IMR-90 (cell line): ENCODE measurements at regions not wholly inside any gene's neighbourhood (a gene's known extent, or its start where the extent isn't known, plus 50 kb on each side); places are given as distances from the start of the nearest gene placed in this dataset.

ENCODE experiments used
- ATAC-seq: fragments of 200-7000 bp; cut with Tn5 transposase; 2 replicates; pipeline ENCODE4 v1.9.1; 2020; ENCODE audit warnings: low read depth, mild to moderate bottlenecking, moderate library complexity
- BruUV-seq: library from RNA; stranded (reverse); fragments of 400-500 nt; replicated peaks from 2 replicates; lab custom pipeline; 2021; lab: Mats Ljungman, UMichigan
- CTCF ChIA-PET: fragments of 300-600 bp; formaldehyde crosslinking; extraction: SDS; loops from one replicate; lab custom pipeline; 2021; ENCODE audit warnings: antibody characterized with exemption; lab: Yijun Ruan, JAX
- POLR2A ChIA-PET: fragments of 300-600 bp; sonication (Branson Sonifier 250); formaldehyde crosslinking; loops from one replicate; lab custom pipeline; 2022; ENCODE audit warnings: antibody characterized with exemption; ENCODE audit not compliant: unreplicated experiment; lab: Charles Lee
- DNase-seq: peaks from one replicate; pipeline ENCODE4 v3.0.0; 2013
- H2AFZ ChIP-seq: replicated peaks from 2 replicates; pipeline ENCODE3; 2013; ENCODE audit warnings: low read length, mild to moderate bottlenecking; ENCODE audit not compliant: poor library complexity
- H2AK5ac ChIP-seq: 2 replicates; pipeline ENCODE4 v1.6.1; 2013; ENCODE audit warnings: low read depth, low read length, inconsistent platforms
- H2AK9ac ChIP-seq: replicated peaks from 2 replicates; pipeline ENCODE3; 2013; ENCODE audit warnings: mild to moderate bottlenecking, low read depth, low read length, moderate library complexity; ENCODE audit not compliant: poor library complexity
- H2BK120ac ChIP-seq: 2 replicates; pipeline ENCODE4 v1.6.1; 2013; ENCODE audit warnings: low read depth, low read length, inconsistent platforms
- H2BK15ac ChIP-seq: 3 replicates; pipeline ENCODE4 v1.6.1; 2013; ENCODE audit warnings: low read depth, low read length, inconsistent platforms
- H2BK20ac ChIP-seq: 2 replicates; pipeline ENCODE4 v1.6.1; 2013; ENCODE audit warnings: low read depth, mild to moderate bottlenecking, inconsistent platforms, low read length, moderate library complexity
- H2BK5ac ChIP-seq: 2 replicates; pipeline ENCODE4 v1.6.1; 2013; ENCODE audit warnings: mild to moderate bottlenecking, low read depth, low read length, inconsistent platforms; ENCODE audit not compliant: poor library complexity, severe bottlenecking
- H3K14ac ChIP-seq: replicated peaks from 2 replicates; pipeline ENCODE4 v1.6.1; 2013; ENCODE audit warnings: low read depth, low read length, inconsistent platforms
- H3K18ac ChIP-seq: 2 replicates; pipeline ENCODE4 v1.6.1; 2013; ENCODE audit warnings: low read depth, low read length, control low read depth
- H3K23ac ChIP-seq: 2 replicates; pipeline ENCODE4 v1.6.1; 2013; ENCODE audit warnings: low read depth, low read length, inconsistent platforms
- H3K27ac ChIP-seq: 2 replicates; pipeline ENCODE4 v1.5.1; 2013; ENCODE audit warnings: mild to moderate bottlenecking, control low read depth, low read length; ENCODE audit not compliant: insufficient read depth
- H3K27me3 ChIP-seq: 2 replicates; pipeline ENCODE4 v1.6.1; 2013; ENCODE audit warnings: low read length; ENCODE audit not compliant: control insufficient read depth, insufficient read depth
- H3K36me3 ChIP-seq: 2 replicates; pipeline ENCODE4 v1.6.1; 2013; ENCODE audit warnings: low read length, mixed read lengths; ENCODE audit not compliant: control insufficient read depth, insufficient read depth
- H3K4ac ChIP-seq: 2 replicates; pipeline ENCODE4 v1.6.1; 2013; ENCODE audit warnings: low read depth, low read length, inconsistent platforms
- H3K4me1 ChIP-seq: 2 replicates; pipeline ENCODE4 v1.6.1; 2013; ENCODE audit warnings: low read length, mixed read lengths; ENCODE audit not compliant: control insufficient read depth, insufficient read depth
- H3K4me2 ChIP-seq: 2 replicates; pipeline ENCODE4 v1.6.1; 2013; ENCODE audit warnings: low read depth, mild to moderate bottlenecking, control low read depth, low read length, moderate library complexity
- H3K4me3 ChIP-seq: 2 replicates; pipeline ENCODE4 v1.5.1; 2013; ENCODE audit warnings: low read depth, mild to moderate bottlenecking, control low read depth, low read length, moderate library complexity; ENCODE audit not compliant: insufficient read depth
- H3K56ac ChIP-seq: 2 replicates; pipeline ENCODE4 v1.6.1; 2013; ENCODE audit warnings: low read length, inconsistent platforms; ENCODE audit not compliant: insufficient read depth; ENCODE audit errors: extremely low read depth
- H3K79me1 ChIP-seq, 2 experiments: 2 replicates each; pipeline ENCODE4 v1.6.1; 2013; ENCODE audit warnings: low read length in 2 of 2, inconsistent platforms in 1 of 2, low read depth in 1 of 2
- H3K9ac ChIP-seq: 2 replicates; pipeline ENCODE4 v1.6.1; 2013; ENCODE audit warnings: low read depth, low read length, control low read depth
- H3K9me1 ChIP-seq: 2 replicates; pipeline ENCODE4 v1.6.1; 2013; ENCODE audit warnings: low read length, inconsistent platforms; ENCODE audit not compliant: insufficient read depth
- H3K9me3 ChIP-seq: 2 replicates; pipeline ENCODE4 v1.6.1; 2013; ENCODE audit warnings: low read length; ENCODE audit not compliant: control insufficient read depth, insufficient read depth
- H4K20me1 ChIP-seq: 2 replicates; pipeline ENCODE4 v1.6.1; 2013; ENCODE audit warnings: low read length, inconsistent platforms; ENCODE audit not compliant: insufficient read depth
- H4K5ac ChIP-seq: 2 replicates; pipeline ENCODE4 v1.6.1; 2013; ENCODE audit warnings: mild to moderate bottlenecking, low read depth, low read length, control low read depth
- H4K8ac ChIP-seq, 2 experiments: 2 replicates each; pipeline ENCODE4 v1.6.1; 2013; ENCODE audit warnings: low read depth in 2 of 2, low read length in 2 of 2, control low read depth in 1 of 2, inconsistent platforms in 1 of 2
- H4K91ac ChIP-seq: 2 replicates; pipeline ENCODE4 v1.6.1; 2013; ENCODE audit warnings: low read depth, low read length, inconsistent platforms; ENCODE audit not compliant: insufficient read depth
- CEBPB ChIP-seq: IDR thresholded peaks from 2 replicates; pipeline ENCODE4 v1.6.1; 2012; ENCODE audit warnings: low read depth, low read length, improper control_type of control experiment
- CTCF ChIP-seq: conservative IDR thresholded peaks from 2 replicates; pipeline ENCODE4 v1.5.1; 2012; ENCODE audit warnings: mild to moderate bottlenecking, low read depth, low read length, improper control_type of control experiment
- MAFK ChIP-seq: IDR thresholded peaks from 2 replicates; pipeline ENCODE4 v1.6.1; 2012; ENCODE audit warnings: low read depth, low read length, improper control_type of control experiment
- MAZ ChIP-seq: IDR thresholded peaks from 2 replicates; pipeline ENCODE4 v1.6.1; 2012; ENCODE audit warnings: low read depth, mild to moderate bottlenecking, low read length, improper control_type of control experiment, moderate library complexity, borderline replicate concordance
- POLR2A ChIP-seq: IDR thresholded peaks from 2 replicates; pipeline ENCODE4 v1.6.1; 2012; ENCODE audit warnings: mild to moderate bottlenecking, low read depth, low read length
- RAD21 ChIP-seq: IDR thresholded peaks from 2 replicates; pipeline ENCODE4 v1.6.1; 2012; ENCODE audit warnings: low read length, improper control_type of control experiment
- RCOR1 ChIP-seq: IDR thresholded peaks from 2 replicates; pipeline ENCODE4 v1.6.1; 2012; ENCODE audit warnings: mild to moderate bottlenecking, low read length, improper control_type of control experiment; ENCODE audit not compliant: insufficient replicate concordance
- RFX5 ChIP-seq: IDR thresholded peaks from 2 replicates; pipeline ENCODE4 v1.8.0; 2012; ENCODE audit warnings: low read depth, mild to moderate bottlenecking, low read length, moderate library complexity
- USF2 ChIP-seq: fragments of 150-350 bp; IDR thresholded peaks from 2 replicates; pipeline ENCODE4 v1.6.1; 2017; ENCODE audit warnings: mild to moderate bottlenecking, antibody characterized with exemption, low read length, low read depth
- WGBS, 2 experiments: methylation state at CpG; one replicate each; pipeline versions ENCODE4 v1.1.5 to v1.1.7; 2013; ENCODE audit warnings: missing lambda C conversion rate in 2 of 2; ENCODE audit not compliant: insufficient read length in 1 of 2; ENCODE audit errors: extremely low coverage in 2 of 2; 5-methylcytosine and 5-hydroxymethylcytosine counted together
- dilution Hi-C: fragments of 300-500 bp; cut with HindIII; formaldehyde crosslinking; loops from one replicate; pipeline ENCODE4 v1.14.3; 2018; ENCODE audit warnings: low sequenced_read_pairs; ENCODE audit not compliant: unreplicated experiment
- in situ Hi-C: fragments of 300-500 bp; cut with MboI; formaldehyde crosslinking; loops from 3 replicates; pipeline ENCODE4 v1.14.3; 2019; ENCODE audit warnings: low sequenced_read_pairs, inconsistent platforms, mixed read lengths
- intact Hi-C: fragments of 100-400 bp; cut with micrococcal nuclease; formaldehyde crosslinking; loops from 2 replicates; pipeline ENCODE4 v1.10.0; 2022

- H3K56ac ChIP-seq = no peak overlapping the region
- no peak for ATAC-seq
- no peaks in the 10 kb centered on the region for H3K27me3 ChIP-seq
- in situ Hi-C loops = no loop called here
- no peak overlapping the region for H3K4me2 ChIP-seq
- no peak overlapping the region for H4K8ac ChIP-seq
- H3K4ac ChIP-seq = no peak overlapping the region
- WGBS, 2 experiments = no CpG with 5 or more reads among the region's 5 CpGs
- H3K27ac ChIP-seq = no peak overlapping the region
- no TSS peak for BruUV-seq
- intact Hi-C loops = no loop called here
- H3K4me3 ChIP-seq = no peak overlapping the region
- H4K91ac ChIP-seq = no peak overlapping the region
- no peaks in the 10 kb centered on the region for H3K9me3 ChIP-seq
- H3K36me3 ChIP-seq = no peaks in the 10 kb centered on the region
- H2AK9ac ChIP-seq = no peak overlapping the region
- CTCF ChIA-PET = no interaction called here
- no peak overlapping the region for H3K23ac ChIP-seq
- H2BK5ac ChIP-seq = no peak overlapping the region
- H2AFZ ChIP-seq = no peak overlapping the region
- dilution Hi-C loops = no loop called here
- POLR2A ChIA-PET = no interaction called here
- no peak overlapping the region for H2BK120ac ChIP-seq
- H3K14ac ChIP-seq = no peak overlapping the region
- H3K18ac ChIP-seq = no peak overlapping the region
- no peaks in the 10 kb centered on the region for H3K79me1 ChIP-seq
- TF ChIP-seq USF2 (no peak), RFX5 (no peak), RCOR1 (no peak), RAD21 (no peak), MAZ (no peak), POLR2A (no peak), CEBPB (no peak), CTCF (no peak), MAFK (no peak)
- no peaks in the 10 kb centered on the region for H4K20me1 ChIP-seq
- no peak overlapping the region for H3K9ac ChIP-seq
- H2BK15ac ChIP-seq = no peak overlapping the region
- no peaks in the 10 kb centered on the region for H3K4me1 ChIP-seq
- H4K5ac ChIP-seq = no peak overlapping the region
- no peak overlapping the region for H2BK20ac ChIP-seq
- DNase-seq = no peak
- H3K9me1 ChIP-seq = no peaks in the 10 kb centered on the region
- H2AK5ac ChIP-seq = no peak overlapping the region
These were observed 340.0 kb upstream of the RASGEF1B start for GRCh38 chr4:81811562-81812293.
